NCI-H1417 treated with DMSO at 0.1 percent for 48 hours (cell line): ENCODE measurements at regions not wholly inside any gene's neighbourhood (a gene's known extent, or its start where the extent isn't known, plus 50 kb on each side); places are given as distances from the start of the nearest gene placed in this dataset.

Experiments
- DNase-seq: peaks from one replicate; lab custom pipeline; 2025; lab: John Stamatoyannopoulos, UW

- DNase-seq = no peak
Observed at GRCh38 chr4:45985038-45985437, 138.8 kb downstream of the GABRG1 start.

GRCh38 chr4:45971108-45971507 lies 152.7 kb downstream of the GABRG1 start:
- DNase-seq = no peak

GRCh38 chr4:45957353-45957752 lies 166.5 kb downstream of the GABRG1 start:
- DNase-seq = no peak

GRCh38 chr4:45954276-45954675 lies 169.6 kb downstream of the GABRG1 start:
- DNase-seq = no peak

- no peak for DNase-seq
Observed at GRCh38 chr4:45951153-45951552, 172.7 kb downstream of the GABRG1 start.

GRCh38 chr4:45946699-45947098 lies 177.2 kb downstream of the GABRG1 start:
- DNase-seq = no peak

GRCh38 chr4:45944000-45944399 lies 179.9 kb downstream of the GABRG1 start:
- DNase-seq = no peak

GRCh38 chr4:45939056-45939455 lies 184.8 kb downstream of the GABRG1 start:
- DNase-seq = no peak

- no peak for DNase-seq
Observed at GRCh38 chr4:45931154-45931553, 192.7 kb downstream of the GABRG1 start.

- no peak for DNase-seq
Observed at GRCh38 chr4:45927641-45928040, 196.2 kb downstream of the GABRG1 start.

- no peak for DNase-seq
Observed at GRCh38 chr4:45925809-45926208, 198.0 kb downstream of the GABRG1 start.

- no peak for DNase-seq
Observed at GRCh38 chr4:45920861-45921260, 203.0 kb downstream of the GABRG1 start.

- no peak for DNase-seq
Observed at GRCh38 chr4:45910511-45910910, 213.3 kb downstream of the GABRG1 start.

- DNase-seq = no peak
Observed at GRCh38 chr4:45897946-45898585, 225.8 kb downstream of the GABRG1 start.

GRCh38 chr4:45883421-45883820 lies 240.4 kb downstream of the GABRG1 start:
- DNase-seq = no peak

- no peak for DNase-seq
Observed at GRCh38 chr4:45876235-45876890, 247.5 kb downstream of the GABRG1 start.

GRCh38 chr4:45869184-45869583 lies 254.7 kb downstream of the GABRG1 start:
- no peak for DNase-seq

- DNase-seq = no peak
Observed at GRCh38 chr4:45865781-45866180, 258.1 kb downstream of the GABRG1 start.

- no peak for DNase-seq
Observed at GRCh38 chr4:45855857-45856256, 268.0 kb downstream of the GABRG1 start.

- DNase-seq = no peak
Observed at GRCh38 chr4:45846016-45846415, 277.8 kb downstream of the GABRG1 start.

GRCh38 chr4:45841791-45842190 lies 282.1 kb downstream of the GABRG1 start:
- DNase-seq = no peak

- DNase-seq = no peak
Observed at GRCh38 chr4:45831692-45832091, 292.2 kb downstream of the GABRG1 start.

- DNase-seq = no peak
Observed at GRCh38 chr4:45803994-45804393, 319.9 kb downstream of the GABRG1 start.

GRCh38 chr4:45795135-45795534 lies 328.7 kb downstream of the GABRG1 start:
- no peak for DNase-seq
